GM19351 (cell line): ENCODE measurements at regions not wholly inside any gene's neighbourhood (a gene's known extent, or its start where the extent isn't known, plus 50 kb on each side); places are given as distances from the start of the nearest gene placed in this dataset.

Experiments used
- ATAC-seq: cut with Tn5 transposase; IDR thresholded peaks from one replicate; pipeline ENCODE4 v1.9.1; 2021; ENCODE audit warnings: mild to moderate bottlenecking, moderate library complexity; ENCODE audit not compliant: unreplicated experiment

DNA sequence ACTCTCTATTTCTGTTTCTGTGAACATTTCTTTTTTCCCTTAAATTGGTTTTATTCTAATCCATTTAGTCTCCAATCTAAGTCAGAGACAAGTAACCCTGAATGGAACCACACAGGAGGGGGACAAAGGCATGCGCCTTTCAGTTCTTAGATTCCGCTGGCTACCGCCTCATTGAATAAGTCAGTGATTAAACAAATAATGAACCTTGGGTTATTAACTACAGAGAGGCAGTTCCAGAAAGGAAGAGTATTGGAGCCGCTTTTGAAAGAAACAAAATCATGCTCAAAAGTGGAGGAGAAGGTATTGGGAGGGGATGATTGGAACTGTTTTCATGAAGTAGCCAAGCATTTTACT lies 459.8 kb upstream of the DAB1 start:
- ATAC-seq, result no peak

DNA sequence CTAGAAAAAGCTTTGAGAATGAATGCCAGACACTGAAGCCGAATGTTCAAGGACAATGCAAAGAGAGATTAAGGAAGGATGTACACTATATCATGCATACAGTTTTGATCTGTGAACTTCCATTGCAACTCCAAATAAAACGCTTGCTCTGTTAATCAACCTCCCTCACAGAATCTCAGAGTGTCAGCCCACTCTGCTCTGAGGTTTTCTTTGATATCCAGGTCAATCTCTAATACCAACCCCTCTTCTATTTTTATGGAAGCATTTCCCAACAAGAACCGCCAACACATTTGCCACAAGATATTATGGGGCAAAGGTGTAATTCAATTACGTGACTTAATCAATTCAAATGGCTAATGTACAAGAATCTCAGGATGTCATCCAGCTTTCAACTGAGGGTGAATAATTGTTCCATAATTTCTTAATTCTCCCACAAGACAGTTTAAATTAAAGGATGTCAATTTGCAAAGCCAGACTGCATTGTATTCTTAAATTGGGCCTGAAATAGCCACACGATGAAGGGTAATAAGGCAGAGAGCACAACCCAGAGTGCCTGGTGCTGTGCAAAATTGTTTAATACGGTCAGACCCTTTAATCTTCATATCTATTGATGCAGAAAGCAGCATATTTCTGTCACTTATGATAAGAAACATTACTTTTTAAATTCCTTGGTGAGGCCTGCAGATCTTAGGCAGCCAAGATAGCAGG lies 459.2 kb upstream of the DAB1 start:
- ATAC-seq, result no peak

DNA sequence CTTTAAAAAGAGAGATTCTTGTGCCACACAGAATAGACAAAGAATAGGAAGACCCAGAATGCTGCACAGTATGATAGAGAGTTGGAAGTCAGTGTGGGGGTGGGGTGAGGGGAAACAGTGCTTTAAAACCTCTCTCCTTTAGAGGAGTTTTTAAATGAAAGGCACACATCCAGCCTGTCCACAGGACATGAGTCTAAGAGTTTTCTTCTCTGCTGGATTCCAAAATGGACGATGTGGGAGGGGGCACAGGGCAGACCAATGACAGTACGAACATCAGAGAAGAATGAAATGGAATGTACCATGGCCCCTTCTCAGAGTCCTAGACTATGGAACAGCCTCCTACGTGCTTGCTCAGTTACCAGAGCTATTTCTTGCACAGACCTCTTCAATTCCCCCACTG lies 458.2 kb upstream of the DAB1 start:
- no peak for ATAC-seq

- ATAC-seq, result no peak
These were observed 457.8 kb upstream of the DAB1 start for GRCh38 chr1:57881639-57882038.

DNA sequence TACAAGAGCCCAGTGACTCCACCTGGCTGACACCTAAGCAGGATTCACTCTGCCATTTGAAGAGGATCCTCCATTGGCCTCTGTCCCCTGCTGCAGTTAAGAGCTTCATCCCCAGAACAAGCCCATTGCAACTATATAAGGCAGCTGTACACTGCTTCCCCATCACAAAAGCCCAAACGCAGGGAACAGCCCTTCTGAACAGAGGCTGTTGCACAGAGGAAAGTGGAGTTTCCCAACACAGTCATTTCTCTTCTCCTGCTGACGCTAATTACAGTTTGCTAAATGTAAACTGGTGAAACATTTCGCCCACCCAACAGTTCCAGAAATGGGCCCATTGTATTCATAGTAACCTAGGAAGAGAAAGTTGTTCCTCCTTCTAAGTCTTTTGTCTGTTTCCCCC lies 455.8 kb upstream of the DAB1 start:
- ATAC-seq, result peak; percentile 44

DNA sequence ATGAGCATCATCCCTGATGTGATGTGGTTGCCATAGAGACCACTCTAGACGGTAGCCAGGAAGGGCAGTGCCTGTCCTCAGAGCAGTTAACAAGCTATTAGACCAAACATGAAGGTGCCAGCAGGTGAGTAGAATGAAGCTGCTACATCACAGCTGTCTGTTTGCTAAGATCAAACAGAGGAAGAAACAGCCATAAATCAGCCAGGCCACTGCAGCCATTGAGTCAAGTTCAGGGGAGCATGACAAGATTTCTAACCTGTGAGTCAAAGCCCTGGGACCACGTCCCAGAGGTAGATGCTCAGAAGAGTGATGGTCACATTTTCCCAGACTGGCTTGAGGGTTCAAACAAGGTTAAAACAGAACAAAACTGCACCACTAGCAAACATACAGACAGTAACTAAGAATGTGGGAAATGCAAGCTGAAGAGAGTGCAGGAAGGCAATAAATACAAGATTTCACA lies 450.6 kb upstream of the DAB1 start:
- no peak for ATAC-seq

GRCh38 chr1:57872913-57873312 lies 449.1 kb upstream of the DAB1 start:
- no peak for ATAC-seq

- ATAC-seq, result no peak
These were observed 445.0 kb upstream of the DAB1 start for GRCh38 chr1:57868908-57869307.

GRCh38 chr1:57868239-57868638 lies 444.4 kb upstream of the DAB1 start:
- ATAC-seq, result no peak

GRCh38 chr1:57866998-57867397 lies 443.1 kb upstream of the DAB1 start:
- ATAC-seq, result no peak

DNA sequence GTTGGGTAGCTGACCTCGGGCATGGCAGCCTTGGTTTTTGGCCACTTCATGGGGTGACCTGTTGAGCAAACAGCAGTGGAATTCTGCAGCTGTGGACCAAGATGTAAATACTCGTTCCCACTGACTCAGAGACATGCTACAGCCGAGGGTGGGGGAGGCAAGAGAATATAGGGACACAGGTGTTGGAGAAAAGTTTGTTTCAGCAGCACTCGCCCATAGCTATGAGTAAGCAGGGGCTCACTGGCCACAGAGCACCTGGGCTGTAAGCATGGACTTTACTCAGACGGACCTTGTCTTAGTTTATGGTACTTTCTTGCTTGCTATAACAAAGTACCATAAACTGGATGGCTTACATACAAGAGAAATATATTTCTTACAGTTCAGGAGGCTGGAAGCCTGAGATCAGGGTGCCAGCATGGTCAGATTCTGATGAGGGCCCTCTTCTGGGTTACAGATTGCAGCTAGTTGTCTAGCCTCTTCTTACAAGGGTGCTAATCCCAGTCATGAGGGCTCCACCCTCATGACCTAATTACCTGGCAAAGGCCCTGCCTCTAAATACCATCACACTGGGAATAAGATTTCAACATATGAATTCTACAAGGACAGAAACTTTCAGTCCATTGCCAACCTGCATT lies 437.2 kb upstream of the DAB1 start:
- ATAC-seq, result no peak

DNA sequence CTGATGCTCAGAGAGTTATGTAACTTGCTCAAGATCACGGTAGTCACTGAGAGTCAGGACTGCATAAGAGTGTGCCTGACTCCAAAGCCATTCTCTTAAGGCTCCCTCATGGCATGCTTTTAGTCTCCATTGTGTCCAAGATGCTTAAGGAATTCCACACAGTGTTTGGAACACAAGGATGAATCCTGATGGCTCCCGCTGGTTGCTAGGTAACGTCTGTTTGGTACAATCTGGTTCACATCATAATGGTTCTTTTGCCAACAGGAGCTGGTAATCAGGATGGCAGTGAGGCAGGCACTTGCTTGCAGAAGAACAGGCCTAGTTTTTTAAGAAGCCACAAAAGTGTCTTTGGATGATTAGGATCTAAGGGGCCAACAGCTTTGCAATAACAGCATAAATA lies 436.5 kb upstream of the DAB1 start:
- ATAC-seq, result no peak

GRCh38 chr1:57858740-57859139 lies 434.9 kb upstream of the DAB1 start:
- ATAC-seq, result no peak

- ATAC-seq, result no peak
These were observed 433.9 kb upstream of the DAB1 start for GRCh38 chr1:57857809-57858208.

DNA sequence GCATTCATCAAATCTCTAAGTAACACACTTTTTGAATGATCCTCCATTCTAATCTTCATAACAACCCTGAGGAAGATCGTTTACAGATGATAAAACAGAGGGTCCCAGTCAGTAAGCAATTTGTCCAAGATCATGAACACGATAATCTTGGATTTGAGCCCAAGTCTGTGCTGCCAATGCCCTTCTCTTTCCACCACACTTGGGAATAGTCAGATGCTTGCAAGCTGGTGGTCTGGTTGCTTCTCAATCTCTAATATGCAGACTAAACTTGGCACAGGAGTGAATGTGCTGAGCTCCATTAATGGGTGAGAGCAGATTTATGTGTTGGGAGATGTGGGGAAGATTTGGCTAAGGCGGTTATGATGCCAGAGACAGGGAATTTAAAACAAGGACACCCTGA lies 430.6 kb upstream of the DAB1 start:
- ATAC-seq, result no peak

GRCh38 chr1:57850176-57850940 lies 426.5 kb upstream of the DAB1 start:
- ATAC-seq, result no peak

GRCh38 chr1:57848406-57848805 lies 424.5 kb upstream of the DAB1 start:
- no peak for ATAC-seq

DNA sequence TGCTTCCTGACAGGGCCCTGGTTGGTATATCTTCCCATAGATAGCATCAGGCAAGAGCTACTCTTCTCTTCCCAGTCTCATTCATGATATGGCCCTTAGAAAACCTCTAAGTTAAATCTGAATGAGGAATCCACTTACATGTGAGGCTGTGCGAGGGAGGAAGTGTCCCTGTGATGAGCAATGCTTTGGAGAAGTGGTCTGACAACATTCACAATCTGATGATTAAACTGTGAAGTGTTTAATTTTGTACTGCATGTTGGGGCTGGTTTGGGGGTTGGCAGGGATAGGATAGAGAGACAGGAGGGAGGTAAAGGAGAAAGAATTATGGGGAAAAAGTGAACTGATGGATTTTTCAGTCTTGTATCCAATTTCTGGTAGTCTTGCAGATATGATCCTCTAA lies 421.2 kb upstream of the DAB1 start:
- no peak for ATAC-seq

- no peak for ATAC-seq
These were observed 420.6 kb upstream of the DAB1 start for GRCh38 chr1:57844382-57844980.

GRCh38 chr1:57843760-57844159 lies 419.9 kb upstream of the DAB1 start:
- ATAC-seq, result no peak

GRCh38 chr1:57839526-57839925 lies 415.7 kb upstream of the DAB1 start:
- no peak for ATAC-seq

- no peak for ATAC-seq
These were observed 415.2 kb upstream of the DAB1 start for GRCh38 chr1:57839067-57839466.
